ENCODE measurements at regions not wholly inside any gene's neighbourhood (a gene's known extent, or its start where the extent isn't known, plus 50 kb on each side); places are given as distances from the start of the nearest gene placed in this dataset.
"Not testable (repeated sequence)": the region's sequence is repeated elsewhere in the genome, so short reads cannot be mapped to it uniquely, and the experiment has no call there.

DNA sequence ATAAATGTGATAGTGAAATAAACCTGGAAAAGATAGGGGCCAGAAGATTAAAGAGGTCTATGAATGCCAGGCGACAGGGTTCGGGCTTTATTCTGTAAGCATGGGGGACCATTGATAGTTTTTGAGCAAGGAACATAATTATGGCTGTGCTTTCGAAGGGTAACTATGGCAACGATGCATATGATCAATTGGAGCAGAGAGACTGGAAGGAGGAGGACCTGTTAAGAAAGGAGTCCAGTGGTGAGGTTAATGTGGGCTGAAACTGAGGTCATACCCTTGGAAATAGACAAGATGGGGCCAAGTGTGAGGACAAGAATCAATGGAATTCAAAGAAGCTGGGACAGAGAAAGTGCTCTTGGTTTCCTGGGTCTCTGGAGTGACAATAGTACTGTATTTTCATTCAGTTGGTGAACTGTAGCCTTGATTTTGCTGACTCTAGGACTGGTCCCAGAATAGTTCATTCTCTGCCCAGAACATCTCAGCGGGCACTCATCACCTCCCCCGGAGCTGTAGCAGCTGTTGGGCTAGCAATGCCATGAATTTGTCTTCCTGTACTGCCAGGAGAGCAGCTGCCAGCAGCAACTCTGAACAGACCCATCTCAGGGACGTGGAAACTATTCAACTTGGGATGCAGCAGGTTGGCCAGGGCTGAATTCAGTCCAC, 108.4 kb downstream of the SRGAP2 start:
- DNase-seq (ENCODE audit: low read depth in 2 of 2): not testable (repeated sequence)

DNA sequence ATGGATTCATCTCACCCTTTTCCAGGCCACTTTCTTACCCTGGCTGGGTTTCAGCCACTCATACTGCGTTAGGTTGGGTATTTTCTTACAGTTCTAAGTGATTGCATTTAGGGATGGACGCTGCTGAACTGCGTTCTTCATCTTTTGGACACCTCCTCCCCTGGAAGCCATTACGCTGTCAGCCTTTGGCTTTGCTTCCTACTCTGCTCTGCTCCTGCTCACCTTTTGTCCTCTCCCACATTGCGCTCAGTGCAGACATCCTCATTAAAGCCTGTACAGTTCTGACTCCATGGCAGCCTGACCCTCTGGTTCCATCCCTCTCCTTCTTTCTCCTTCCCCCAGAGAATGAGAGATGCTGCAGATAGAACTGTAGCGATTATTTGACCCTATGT, 108.9 kb downstream of the SRGAP2 start:
- DNase-seq (ENCODE audit: low read depth in 2 of 2): not testable (repeated sequence)

DNA sequence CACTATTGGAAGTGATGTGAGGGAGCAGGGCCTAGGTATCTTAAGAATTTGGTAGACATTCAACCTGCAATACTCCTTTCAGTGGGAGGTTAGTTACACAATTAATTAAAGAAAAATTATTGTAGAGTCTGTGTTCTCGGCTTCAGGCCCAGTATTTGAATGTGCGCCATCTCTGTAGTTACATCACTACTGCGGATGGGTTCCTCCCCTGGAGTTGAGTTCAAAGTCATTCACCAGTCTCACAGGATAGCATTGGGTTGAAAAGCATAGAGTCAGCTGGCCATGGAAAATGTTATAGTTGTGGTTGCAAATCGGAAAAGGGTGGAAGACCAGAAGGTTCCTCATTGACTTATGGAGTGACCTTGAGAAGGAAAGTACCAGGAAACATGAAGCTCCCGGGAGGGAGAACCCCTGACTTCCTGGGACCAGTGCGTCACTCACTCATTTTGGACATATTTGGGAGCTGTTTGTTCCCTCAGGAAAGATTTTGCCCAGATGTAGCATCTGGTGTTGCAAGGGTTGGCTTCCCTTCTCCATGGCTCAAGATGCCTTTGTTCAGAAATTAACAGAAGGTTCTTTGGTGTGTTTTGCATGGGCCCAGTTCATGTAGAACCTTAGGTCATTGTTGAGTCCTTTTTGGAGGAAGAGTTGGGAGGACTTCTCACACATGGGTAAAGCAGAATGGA, 111.8 kb downstream of the SRGAP2 start:
- DNase-seq (ENCODE audit: low read depth in 2 of 2): not testable (repeated sequence)

DNA sequence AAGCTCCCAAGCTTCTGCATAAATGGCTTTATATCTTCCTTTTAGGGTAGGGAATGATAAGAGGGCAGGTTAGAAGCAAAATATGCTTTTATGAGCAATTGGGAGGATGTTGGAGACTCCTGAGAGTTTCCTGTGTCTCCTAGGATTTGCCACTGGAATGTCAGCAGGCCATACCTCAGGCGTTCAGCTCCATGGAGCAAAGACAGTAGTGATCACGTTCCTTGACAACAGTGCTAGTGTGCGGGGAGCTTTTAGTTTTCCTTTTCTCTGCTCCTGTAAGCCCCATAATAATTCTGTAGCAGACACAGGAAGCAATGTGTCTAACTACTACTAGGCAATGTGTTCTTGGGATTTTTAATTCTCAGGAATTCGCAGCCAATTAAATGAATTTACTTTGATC, 113.6 kb downstream of the SRGAP2 start:
- not testable (repeated sequence) for DNase-seq (ENCODE audit: low read depth in 2 of 2)

- DNase-seq (ENCODE audit: low read depth in 2 of 2): not testable (repeated sequence)
Observed at GRCh38 chr1:206317878-206318514, 114.7 kb downstream of the SRGAP2 start.

DNA sequence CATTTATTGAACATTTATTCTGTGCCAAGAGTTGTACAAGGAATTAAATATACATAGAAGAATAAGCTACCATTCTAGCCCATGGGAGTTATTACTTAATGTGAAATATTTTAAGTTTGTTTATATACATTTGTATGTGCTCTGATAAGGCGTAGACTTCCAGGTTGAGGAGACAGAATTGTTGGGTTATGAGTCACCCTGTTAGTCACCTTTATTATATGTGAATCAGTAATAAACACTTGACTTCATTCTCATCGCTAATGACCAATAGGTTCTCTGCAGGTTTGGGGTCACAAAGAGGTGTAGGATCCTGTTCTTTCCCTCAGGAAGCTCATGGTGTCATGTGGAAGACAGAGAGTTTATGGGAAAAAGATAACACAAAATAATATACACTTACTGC, 116.9 kb downstream of the SRGAP2 start:
- not testable (repeated sequence) for DNase-seq (ENCODE audit: low read depth in 2 of 2)

DNA sequence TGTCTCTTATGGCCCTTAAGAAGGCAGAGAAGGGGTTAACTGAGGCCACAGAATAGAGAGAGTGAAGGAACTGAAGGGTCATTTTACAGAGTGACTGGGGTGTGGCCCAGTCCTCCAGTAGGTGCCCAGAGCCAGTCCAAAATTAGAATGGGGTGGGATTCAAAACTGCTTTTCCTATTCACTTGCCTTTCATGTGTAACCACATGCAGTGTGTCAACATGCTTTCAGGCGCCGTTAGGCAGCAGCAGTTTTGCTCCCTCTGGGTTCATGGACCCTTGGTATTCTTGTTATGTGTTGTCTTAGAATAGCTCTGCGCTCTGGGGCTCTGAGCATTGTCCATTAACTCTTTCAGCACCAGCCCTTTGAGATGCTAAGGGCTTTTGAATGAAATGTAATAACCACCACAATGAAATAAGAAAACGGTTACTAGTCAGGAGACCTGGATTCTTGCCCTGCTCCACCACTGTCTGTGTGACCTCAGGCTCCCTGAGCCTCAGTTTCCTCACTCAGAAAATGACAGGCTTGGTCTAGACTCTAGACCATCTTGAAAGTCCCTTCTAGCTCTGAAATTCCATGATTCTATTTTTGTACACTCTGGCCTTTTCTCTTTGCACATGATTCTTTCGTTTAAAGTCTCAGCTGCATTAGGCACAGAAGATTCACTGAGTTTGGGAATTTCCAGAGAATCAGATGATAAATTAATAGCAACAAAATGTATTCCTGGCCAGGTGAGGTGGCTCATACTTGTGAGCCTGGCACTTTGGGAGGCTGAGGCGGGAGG, 123.0 kb downstream of the SRGAP2 start:
- not testable (repeated sequence) for DNase-seq (ENCODE audit: low read depth in 2 of 2)

DNA sequence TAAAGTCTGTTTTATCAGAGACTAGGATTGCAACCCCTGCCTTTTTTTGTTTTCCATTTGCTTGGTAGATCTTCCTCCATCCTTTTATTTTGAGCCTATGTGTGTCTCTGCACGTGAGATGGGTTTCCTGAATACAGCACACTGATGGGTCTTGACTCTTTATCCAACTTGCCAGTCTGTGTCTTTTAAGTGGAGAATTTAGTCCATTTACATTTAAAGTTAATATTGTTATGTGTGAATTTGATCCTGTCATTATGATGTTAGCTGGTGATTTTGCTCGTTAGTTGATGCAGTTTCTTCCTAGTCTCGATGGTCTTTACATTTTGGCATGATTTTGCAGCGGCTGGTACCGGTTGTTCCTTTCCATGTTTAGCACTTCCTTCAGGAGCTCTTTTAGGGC, 128.3 kb downstream of the SRGAP2 start:
- not testable (repeated sequence) for DNase-seq (ENCODE audit: low read depth in 2 of 2)

DNA sequence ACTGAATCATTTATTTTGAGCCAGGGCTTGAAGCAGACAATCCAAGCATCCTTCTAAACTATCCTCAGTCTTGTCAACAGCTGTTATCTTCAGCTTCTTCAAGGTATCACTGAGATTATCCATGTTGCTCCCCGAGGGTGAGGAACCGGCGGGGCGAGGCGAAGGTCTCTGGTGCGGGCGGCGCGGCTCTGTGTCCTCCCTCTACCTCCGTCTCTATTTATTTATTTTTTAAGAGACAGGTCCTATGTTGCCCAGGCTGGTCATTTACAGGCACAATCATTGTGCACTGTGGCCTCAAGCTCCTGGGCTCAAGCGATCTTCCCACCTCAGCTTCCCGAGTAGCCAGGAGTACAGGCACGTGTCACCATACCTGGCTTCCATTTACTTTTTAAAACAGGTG, 130.0 kb downstream of the SRGAP2 start:
- DNase-seq (ENCODE audit: low read depth in 2 of 2): not testable (repeated sequence)

- DNase-seq (ENCODE audit: low read depth in 2 of 2): not testable (repeated sequence)
Observed at GRCh38 chr1:206333897-206334296, 130.6 kb downstream of the SRGAP2 start.

DNA sequence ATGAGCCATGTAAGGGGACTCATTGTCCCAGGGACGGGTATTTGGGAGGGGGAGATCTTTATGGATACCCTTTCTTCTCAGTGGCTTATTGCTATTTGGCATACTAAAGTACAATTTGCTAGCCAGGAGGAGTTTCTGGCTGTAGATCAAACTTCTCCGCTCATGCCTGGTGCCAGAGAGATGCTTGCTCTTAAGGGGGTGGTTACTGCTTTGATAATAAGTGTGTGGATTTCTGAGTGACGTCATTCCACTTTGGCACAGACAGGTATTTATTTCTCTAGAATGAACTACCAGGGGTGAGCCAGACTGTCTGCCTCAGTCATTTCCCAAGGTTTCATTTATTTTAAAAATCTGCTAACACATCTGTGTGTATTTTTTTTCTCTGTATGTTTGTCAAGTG, 131.1 kb downstream of the SRGAP2 start:
- peak in 1 of 2 donors; percentile 0 for DNase-seq (ENCODE audit: low read depth in 2 of 2)

DNA sequence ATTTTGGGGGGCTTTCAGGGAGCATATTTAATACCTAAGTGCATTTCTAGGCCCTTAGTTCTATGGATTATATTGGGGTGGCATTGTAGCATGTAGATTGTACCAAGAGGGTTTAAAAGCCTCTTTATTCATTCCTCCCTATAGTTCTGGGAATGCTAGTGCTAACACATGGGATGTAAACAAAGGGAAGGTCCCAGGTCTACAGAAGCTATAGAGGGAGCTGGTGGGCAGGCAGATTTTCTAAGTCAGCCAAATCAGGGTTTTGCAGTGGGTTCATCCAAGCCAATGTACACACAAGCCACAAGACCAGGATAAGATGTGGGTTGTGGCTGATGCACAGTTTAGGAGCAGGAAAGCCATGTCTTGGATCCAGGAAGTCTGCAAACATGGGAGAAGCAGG, 131.8 kb downstream of the SRGAP2 start:
- not testable (repeated sequence) for DNase-seq (ENCODE audit: low read depth in 2 of 2)

DNA sequence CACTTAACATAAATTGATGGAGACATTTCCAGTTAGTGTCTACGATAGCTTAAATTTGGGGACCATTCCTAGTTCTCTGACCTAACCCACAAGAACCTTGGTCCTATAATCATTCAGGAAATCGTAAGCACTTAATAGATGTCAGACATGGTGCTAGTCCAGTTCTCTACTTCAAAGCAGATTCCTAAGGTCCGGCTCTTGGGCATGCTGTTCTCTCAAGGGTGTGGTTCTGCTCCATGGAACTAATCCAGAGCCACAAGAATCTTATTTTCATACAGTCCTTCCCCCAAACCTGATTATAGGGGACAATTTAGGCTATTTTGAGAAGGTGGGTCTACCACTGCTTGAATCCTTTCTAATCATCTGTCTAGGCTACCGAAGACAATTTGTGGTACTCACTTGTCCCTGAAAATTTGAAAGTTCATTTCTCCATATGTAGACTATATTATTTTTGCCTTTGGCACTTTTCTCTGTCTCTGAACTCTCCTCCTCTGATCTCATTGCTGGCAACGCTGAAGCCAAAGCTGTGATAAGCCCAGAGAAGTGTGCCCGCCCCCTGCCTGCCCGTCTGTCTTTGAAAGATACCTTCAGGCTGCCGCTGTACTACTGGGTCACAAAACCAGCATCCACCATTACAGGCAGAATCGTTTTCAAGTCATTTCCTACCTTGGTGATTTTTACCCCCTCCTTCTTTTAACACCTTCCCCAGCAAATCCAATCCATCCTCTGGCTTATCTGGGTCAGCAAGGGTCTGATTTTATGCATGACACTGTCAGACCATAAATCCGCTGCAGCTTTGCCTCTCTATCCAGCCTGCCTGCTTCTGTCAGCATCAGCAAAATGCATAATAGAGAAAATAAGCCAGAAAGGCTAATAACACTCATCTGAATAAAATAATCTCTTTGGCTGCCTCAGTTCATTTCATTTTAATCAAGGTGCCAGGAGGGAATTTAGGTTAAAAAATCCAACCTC, 132.8 kb downstream of the SRGAP2 start:
- not testable (repeated sequence) for DNase-seq (ENCODE audit: low read depth in 2 of 2)

DNA sequence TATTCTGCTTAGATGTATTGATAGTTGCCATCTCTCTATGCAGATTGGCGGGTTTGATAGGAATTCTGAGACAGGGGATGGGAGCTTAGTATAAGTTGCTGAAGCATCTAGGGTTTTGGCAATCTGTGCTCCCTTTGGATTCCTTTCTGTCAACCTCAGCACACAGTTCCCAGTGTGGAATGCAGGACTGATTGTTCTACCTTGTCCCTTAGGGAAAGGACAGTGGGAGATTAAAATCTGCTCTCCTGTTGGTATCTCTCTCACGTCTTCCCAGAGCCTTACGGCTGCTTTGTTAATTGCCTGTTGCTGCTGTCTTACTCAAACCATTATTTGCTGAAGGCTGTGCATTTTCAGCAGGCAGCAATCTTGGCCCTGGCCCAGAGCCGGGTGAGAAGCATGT, 133.3 kb upstream of the IKBKE start:
- not testable (repeated sequence) for DNase-seq (ENCODE audit: low read depth in 2 of 2)

DNA sequence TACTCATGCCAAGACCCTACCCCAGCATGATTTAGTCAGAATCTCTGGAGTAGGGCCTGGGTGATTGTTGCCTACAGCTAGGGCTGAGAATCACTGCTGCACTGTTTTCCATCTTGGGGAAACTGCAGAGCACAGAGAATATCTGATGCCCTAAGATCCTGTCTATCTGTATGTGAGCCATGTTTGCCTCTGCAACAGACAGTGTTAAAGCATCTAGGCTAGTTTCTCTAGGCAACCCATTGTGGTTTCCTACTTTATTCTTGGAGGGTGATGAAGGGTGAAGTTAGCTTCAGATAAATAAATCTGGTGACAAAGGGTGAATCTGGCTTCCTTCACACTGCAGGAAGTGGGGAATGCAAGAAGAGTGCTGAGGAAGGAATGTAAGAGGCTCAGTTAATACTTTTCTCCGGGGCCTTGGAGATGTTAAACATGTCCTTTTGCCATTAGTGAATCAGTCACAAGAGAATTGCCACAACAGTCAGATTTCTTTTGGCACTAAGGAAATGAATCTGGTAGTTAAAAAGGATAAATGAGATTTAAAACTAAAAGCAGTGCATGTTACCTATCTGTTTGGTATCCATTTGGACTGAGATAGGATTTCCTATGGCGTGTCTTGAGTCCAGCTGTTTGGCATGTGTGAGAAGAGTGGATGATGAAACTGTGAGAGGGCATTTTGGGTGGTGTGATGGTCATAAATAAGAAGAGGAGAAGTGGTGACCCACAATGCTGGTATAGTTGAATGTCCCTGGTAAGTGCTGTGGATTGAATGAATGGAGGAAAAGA, 119.6 kb upstream of the IKBKE start:
- peak in 1 of 2 donors; percentile 0 for DNase-seq (ENCODE audit: low read depth in 2 of 2)

DNA sequence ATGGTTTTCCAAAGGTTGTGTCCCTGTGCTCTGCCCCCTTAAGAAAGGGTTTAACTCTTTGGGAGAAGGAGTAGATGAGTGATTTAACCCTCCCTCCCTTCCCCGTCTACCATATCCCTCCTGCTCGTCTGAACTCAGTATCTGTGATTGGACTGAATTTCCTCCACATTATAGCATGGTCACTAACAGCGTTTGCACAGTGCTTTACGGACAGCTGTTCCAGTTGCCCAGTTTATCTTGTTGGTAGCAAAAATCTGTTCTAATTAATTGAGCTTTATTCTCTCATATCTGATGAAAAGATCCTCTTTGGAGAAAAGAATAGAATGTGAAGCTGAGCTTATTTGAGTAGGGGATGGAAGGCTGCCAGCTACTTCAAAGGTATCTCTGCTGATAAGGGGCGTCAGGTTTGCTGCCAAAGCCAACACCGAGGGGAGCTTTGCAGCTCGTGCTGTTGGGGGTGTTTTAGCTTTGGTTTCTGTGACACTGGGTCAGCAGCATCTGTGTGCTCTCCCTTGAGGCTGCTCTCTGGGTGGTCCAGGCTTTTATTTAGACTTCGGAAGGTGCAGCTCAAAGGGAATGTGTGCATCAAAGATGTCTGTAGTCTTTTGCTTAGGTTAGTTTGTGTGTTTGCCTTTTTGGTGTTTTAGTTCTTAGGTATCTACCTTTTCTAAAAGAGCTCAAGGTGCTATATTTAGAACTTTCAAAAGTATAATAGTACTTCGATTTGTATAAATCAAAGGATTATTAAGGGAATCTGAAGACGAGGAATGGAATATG, 118.8 kb upstream of the IKBKE start:
- not testable (repeated sequence) for DNase-seq (ENCODE audit: low read depth in 2 of 2)

DNA sequence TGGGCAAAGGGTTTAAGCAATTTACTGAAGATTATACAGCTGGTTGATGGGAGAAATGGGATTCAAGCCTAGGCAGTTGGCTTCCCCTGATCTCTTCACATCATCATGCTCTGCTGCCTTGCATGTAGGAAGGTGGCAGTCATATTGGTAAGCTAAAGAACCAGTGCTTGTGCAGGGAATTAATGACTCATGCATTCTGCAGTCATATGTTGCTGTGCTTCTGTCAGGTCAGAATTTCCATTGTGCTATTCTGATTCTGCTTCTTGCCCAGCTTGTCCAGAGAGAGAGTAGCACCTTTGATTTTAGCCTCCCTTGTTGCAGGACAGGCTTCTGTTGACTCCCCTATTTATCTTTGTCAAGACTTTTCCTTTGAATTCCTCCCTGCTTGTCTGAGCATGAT, 114.0 kb upstream of the IKBKE start:
- peak; percentile 60 to 65 for DNase-seq (ENCODE audit: low read depth in 2 of 2)

DNA sequence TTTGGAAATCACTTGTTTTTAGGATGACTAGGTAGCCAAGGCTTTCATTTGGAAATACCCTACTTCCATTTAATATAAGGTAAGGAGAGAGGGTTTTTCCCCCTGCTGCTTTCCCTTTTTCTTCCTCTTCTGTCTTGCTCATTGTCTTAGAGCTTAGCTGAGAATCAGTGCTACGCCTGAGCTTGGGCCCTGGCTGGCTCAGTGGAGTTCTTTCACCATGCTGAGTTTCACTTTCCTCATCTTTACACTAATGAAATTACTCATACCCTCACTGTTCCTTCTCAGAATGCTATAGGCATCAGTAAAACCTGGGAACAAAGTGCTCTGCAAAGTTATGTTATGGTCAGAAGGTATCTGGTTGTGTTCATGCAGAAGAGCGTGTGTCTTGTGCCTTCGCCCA, 112.3 kb upstream of the IKBKE start:
- DNase-seq (ENCODE audit: low read depth in 2 of 2): not testable (repeated sequence)

DNA sequence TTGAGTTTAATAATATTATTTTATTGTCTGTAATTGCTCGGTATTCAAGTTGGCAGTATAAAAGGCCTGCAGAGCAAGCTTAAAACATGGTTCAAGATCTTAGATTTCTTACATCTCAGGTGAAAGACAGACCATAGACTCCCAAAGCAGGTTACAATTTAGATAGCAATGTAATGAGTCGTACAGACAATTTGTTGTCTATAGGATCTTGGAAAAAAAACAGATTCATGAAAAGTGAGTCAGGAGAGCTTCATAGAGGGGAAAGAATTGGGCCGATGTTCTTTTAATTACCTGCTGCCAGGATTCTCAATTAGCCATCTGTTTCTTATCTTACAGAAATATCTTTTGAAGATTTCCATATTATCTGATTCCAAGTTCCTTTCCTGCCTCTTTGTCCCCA, 111.5 kb upstream of the IKBKE start:
- DNase-seq (ENCODE audit: low read depth in 2 of 2): not testable (repeated sequence)
